NCI-H2196 (cell line): ENCODE measurements at regions not wholly inside any gene's neighbourhood (a gene's known extent, or its start where the extent isn't known, plus 50 kb on each side); places are given as distances from the start of the nearest gene placed in this dataset.

ENCODE experiments used
- DNase-seq: peaks from one replicate; lab custom pipeline; 2025; ENCODE audit not compliant: unreplicated experiment; lab: John Stamatoyannopoulos, UW

- DNase-seq, result no peak
These were observed 379.8 kb upstream of the CDH4 start for GRCh38 chr20:60872224-60872623.

DNA sequence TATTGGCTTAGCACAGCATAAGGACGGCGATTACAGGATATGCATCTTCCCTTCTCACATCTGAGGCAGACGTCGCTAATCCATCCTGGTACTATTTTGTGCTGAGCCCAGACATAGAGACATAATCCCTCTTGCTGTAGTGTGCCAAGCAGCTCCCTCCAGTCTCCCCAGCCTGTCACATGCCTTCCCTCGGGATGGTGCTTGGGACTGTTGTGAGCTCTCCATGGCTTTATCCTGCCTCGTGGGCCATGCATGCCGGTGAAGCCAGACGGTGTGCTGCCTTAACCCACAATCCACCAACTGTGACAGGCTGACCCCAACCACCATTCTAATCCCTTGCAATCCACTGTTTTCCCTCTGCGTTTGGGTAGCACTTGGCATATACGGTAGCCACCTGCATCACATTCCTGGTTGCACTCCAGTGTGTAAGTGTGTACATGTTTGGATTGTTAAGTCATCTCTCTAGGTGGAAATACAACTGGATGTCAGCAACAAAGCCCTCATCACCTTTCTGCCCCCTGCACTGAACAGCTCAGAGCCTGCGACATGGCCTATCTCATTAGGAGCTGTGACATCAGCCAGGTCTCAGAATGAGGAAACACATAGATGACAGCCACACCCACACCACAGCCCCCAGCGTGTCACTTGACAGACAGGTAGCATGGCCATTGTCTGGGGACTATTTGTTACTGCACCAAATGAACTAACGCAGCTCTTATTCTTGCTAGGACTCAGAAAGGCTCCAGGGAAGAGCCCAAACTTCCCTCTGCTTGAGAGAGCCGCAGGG lies 374.8 kb upstream of the CDH4 start:
- DNase-seq, result no peak

DNA sequence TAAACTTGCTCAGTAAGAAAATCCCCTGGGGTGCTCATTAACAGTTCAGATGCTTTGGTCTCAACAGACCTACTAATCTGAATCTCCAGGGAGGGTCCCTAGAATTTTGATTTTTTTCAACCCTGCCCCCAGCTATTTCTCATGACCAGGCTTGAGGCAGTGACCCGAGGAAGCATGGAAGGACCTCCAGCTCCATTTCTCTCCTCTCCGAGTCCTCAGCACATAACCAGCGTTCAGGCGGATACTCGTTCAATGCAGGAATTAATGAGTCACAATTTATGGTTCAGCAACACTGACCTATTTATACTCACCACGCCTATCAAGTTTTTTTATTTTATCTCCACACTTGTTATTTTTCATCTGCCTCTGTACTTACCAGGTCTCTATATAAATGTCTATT lies 369.2 kb upstream of the CDH4 start:
- no peak for DNase-seq

DNA sequence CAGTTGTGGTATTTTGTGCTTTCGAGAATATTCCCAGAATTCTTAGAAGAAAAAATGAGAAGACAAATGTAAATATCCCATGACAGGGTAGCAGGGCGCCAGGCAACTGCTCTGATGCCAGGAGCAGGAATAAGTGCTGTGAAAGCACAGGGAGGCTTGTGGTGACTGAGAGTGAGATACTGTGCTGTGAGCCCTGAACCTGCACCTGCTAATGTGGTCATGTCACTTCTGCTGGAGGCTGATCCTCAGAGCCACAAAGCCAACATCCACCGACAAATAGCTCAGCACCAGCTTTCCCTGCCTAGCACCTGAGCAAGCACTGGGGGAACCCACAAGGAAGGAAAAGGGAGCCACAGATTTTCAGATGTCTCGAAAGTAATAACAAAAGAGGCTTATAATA lies 368.6 kb upstream of the CDH4 start:
- no peak for DNase-seq

- DNase-seq, result no peak
These were observed 367.8 kb upstream of the CDH4 start for GRCh38 chr20:60884277-60884676.

DNA sequence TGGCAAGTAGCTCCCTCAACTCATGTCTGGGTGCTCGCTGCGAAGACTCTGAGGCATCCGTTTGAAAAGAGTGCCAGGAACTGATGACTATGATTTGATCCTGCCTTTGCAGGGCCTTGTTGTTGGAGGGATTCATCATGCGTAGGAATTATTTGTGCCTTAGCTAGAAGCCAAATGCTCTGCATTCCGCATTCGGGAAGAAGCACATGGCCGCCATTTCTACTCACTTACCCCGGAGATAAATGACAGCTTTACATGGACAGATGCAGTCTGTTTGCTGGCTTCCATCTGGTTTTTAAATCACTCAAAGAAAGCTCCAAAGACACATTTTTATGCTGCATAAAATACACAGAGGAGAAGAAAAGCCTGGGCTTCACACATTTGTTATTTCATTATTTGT lies 363.3 kb upstream of the CDH4 start:
- no peak for DNase-seq

DNA sequence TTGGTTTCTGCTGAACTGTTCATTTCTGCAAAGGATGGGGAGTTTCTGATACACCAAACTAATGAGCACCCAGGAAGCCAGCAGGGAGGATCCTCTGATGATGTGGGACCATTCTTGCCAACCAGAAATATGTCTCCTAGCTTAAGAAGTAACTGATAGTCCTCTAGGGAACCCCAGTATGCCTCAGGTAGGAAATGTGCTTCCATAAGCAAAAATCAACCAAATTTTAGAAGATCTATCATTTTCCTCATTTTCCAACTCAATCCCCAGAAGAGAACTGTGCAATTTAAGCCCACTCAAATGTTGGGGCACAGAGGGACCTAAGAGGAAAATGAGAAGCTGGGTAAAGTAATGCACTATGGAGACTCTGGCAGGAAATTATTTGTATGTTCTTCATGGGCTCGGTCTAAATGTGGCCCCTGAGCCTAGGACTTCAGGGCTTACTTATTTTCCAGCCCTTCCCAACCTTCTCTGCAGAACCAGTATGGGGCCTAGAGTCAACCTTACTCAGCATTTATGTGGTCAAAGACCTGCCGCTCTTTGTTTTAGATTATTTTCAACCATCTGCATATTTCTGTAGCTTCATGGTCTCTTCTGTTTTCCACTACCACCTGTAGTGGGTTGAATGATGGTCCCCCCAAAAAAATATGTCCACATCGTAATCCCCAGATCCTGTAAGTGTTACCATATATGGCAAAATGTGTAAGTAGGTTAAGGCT lies 359.8 kb upstream of the CDH4 start:
- DNase-seq, result no peak

DNA sequence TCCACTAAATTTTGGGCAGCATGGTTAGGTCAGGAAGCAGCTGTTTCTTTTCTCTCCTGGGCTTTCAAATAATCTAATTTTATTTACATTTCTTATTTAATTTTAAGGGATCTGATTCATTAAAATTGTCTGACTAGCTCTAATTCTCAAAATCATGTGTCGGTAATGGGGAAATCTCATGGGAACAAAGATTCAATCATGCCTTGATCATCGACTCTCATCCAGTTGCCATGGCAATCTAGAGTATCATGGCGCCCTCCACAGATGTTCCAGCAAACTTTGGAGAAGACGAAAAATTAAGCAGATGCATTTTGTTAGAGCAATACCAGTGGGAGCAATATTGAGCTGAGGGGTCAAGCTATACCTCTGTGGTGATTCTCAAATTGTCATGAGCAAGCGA lies 358.0 kb upstream of the CDH4 start:
- DNase-seq, result no peak

DNA sequence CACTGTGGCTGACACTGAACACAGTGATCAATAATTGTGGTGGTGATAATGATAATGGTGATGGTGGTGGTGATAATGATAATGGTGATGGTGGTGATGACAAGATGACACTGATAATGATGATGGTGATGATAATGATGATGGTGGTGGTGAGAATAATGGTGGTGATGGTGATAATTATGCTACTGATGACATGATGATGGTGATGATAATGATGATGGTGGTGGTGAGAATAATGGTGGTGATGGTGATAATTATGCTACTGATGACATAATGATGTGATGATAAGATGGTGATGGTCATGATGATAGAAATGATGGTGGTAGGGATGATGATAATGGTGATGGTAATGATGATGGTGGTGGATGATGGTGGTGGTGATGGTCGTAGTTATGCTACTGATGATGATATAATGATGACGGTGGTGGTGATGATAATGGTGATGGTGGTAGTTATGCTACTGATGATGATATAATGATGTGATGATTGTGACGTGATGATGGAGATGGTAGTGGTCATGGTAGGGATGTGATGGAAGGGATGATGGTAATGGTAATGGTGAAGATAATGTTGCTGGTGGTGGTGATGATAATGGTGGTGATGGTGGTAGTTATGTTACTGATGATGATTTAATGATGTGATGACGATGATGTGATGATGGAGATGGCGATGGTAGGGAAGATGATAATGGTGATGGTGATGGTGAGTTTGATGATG lies 356.5 kb upstream of the CDH4 start:
- no peak for DNase-seq

- no peak for DNase-seq
These were observed 354.1 kb upstream of the CDH4 start for GRCh38 chr20:60897976-60898375.

- DNase-seq, result no peak
These were observed 352.7 kb upstream of the CDH4 start for GRCh38 chr20:60899320-60899719.

DNA sequence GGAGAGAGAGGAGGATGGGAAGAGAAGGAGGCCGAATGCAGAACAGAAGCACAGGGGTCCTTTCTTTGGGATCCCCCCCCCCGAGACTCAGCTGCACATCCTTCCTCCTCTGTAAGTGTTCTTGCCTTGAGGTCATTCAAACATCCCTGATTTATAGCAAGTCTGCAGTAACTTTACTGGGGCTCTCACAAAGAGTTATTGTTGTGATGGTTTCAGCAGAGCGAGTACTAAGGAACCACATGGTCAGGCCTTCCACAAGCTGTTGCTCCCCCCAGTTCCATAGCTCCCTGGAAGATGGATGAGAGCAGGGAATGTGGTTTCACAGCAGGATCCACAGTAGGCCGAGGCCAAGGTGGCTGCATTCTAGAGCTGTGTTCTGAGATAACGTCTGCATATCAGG lies 351.4 kb upstream of the CDH4 start:
- no peak for DNase-seq

DNA sequence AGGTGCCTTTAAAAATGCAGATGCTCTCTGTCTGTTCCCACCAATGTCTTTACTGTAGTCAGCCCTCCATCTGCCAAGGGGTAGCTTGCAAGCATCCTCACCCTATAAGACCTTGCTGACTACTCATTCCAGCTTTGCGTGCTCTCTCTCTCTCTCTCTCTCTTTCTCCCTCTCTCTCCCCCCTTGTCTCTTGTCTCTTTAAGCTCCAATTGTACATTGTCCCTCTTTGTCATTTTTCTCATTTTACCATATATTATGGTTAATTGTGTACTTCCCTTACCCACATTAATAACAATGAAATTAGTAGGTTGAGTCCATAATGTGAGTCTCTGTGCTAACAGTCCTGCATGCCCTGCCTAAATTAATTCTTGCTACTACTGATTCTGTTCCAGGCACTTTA lies 350.2 kb upstream of the CDH4 start:
- DNase-seq, result no peak

DNA sequence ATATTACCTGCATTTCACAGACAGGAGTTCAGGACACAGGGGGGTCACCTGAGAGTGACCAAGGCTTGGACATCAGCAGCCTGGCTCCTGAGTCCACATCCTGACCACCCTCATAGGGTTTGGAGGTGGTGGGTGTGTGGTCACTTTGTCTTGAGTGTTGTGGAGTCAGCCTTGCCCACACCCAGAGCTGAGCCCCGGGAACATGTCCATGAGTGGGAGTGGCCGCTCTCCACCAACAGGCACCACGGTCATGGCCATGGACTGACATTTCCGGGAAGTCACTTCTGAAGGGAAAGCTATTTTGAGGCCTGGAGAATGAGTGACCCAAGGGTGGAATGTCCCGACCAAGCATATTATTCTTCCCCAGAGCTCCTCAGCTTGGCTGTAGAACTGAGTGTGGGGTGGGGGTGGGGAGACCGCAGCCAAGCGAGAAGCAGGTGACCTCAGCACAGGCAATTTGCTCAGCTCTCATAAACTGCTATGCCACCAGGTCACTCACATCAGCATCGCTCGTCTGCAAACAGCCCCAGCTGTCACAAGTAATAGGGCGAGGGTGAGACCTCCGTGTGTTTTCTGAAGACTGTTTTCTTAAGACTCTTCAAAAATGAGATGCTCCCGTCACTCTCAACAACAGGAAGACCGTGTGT lies 348.6 kb upstream of the CDH4 start:
- no peak for DNase-seq

- DNase-seq, result no peak
These were observed 347.3 kb upstream of the CDH4 start for GRCh38 chr20:60904730-60905129.

- DNase-seq, result no peak
These were observed 346.1 kb upstream of the CDH4 start for GRCh38 chr20:60905919-60906318.

GRCh38 chr20:60906555-60906954 lies 345.5 kb upstream of the CDH4 start:
- DNase-seq, result no peak

DNA sequence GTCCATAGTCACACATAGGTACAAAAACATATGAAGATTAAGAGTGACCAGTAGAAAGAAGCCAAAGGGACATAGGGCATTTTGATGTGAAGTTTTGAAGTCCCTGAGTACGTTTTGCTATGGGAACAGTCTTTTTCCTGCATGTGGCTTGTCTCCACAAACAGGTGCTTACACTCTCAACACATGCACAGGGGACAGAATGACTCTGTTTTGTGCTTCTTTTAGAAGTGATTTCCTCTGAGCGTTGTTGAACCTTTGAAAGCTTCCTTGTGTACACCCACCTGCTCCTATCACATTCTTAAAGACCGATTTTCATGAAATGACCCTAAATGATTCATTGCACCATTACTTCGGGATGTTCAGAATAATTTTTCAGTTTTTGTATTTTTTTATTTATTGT lies 338.8 kb upstream of the CDH4 start:
- DNase-seq, result no peak

DNA sequence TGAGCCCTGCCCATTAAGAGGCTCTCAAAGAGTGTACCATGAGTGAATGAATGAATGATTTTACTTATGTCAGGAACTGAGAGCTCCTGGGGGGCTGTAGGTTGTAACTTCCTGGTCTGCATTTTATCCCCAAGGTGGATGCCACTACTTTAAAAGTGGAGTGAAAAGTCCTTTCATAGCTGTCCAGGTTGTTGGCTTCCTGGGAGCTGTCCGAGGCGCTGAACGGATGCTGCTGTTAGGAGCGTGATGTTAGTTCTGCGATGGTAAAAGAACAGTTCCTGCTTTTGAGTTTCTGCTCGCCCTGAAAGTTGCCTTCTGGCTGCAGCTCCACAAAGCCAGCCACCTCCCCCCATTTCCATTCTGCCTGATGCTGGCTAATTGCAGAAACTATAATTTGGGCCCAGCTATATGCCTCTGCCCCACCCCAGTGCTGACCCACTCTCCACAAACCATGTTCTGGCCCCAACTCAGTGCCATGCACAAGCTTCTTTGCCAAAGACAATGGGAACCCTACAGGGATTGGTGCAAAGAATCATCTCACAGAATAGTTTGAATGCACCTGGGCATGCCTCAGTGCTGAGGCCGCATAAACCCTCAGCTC lies 330.9 kb upstream of the CDH4 start:
- DNase-seq, result no peak

GRCh38 chr20:60926831-60927230 lies 325.2 kb upstream of the CDH4 start:
- DNase-seq, result no peak

GRCh38 chr20:60928341-60928740 lies 323.7 kb upstream of the CDH4 start:
- no peak for DNase-seq
